ENCODE measurements at regions not wholly inside any gene's neighbourhood (a gene's known extent, or its start where the extent isn't known, plus 50 kb on each side); places are given as distances from the start of the nearest gene placed in this dataset.

DNA sequence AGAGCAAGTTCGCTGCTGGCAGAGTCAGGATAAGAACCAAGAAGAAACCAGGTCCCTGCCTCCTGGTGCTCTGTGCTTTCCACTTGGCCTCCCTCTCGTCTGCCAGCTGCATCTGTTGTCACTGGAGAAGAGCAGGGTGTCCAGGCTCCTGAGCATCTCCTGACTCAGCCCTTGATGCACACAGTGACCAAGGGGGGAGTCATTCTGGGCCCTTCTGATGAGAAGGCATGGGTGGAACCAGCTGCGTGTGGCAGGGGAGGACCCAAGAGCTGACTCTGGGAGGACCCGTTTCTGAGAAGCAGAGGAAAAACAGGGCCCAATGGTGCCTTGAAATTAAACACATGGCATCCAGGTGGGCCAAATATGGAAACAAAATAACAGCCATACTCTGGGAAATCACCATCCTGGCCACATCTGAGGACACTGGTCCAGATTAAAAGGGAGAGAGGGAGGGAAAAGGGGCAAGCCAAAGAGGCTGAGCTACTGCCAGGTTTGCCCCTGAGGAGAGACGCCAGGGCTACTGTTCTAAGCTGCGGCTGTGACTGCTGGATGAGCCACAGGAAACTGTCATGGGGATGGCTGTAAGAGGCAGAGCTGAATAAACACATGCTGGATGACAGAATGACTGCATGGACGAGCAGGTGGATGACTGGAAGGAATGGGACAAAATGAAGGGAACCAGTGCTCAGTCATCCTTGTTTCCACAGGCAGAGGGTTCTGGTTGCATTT, 58.1 kb upstream of the CA12 start:
- TF ChIP-seq POLR2A (IDR thresholded peaks at IDR 0.05): no peak
- TF ChIP-seq, protein P1, sequence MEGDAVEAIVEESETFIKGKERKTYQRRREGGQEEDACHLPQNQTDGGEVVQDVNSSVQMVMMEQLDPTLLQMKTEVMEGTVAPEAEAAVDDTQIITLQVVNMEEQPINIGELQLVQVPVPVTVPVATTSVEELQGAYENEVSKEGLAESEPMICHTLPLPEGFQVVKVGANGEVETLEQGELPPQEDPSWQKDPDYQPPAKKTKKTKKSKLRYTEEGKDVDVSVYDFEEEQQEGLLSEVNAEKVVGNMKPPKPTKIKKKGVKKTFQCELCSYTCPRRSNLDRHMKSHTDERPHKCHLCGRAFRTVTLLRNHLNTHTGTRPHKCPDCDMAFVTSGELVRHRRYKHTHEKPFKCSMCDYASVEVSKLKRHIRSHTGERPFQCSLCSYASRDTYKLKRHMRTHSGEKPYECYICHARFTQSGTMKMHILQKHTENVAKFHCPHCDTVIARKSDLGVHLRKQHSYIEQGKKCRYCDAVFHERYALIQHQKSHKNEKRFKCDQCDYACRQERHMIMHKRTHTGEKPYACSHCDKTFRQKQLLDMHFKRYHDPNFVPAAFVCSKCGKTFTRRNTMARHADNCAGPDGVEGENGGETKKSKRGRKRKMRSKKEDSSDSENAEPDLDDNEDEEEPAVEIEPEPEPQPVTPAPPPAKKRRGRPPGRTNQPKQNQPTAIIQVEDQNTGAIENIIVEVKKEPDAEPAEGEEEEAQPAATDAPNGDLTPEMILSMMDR (IDR thresholded peaks at IDR 0.05 in 4 of 5, conservative IDR thresholded peaks at IDR 0.05 in 1 of 5): no peak
